ENCODE measurements at regions not wholly inside any gene's neighbourhood (a gene's known extent, or its start where the extent isn't known, plus 50 kb on each side); places are given as distances from the start of the nearest gene placed in this dataset.

- TF ChIP-seq REST (IDR thresholded peaks at IDR 0.05; ENCODE audit: low read depth, low read length) (no peak), CTCF (IDR thresholded peaks at IDR 0.05) (no peak), TEAD4 (IDR thresholded peaks at IDR 0.05; ENCODE audit: borderline replicate concordance, insufficient read depth) (no peak), RCOR1 (IDR thresholded peaks at IDR 0.05; ENCODE audit: low read length) (no peak), RAD21 (IDR thresholded peaks at IDR 0.05; ENCODE audit: low read length) (no peak), EZH2phosphoT487 (IDR thresholded peaks at IDR 0.05; ENCODE audit: borderline replicate concordance, low read depth) (no peak), POLR2AphosphoS5 (IDR thresholded peaks at IDR 0.05; ENCODE audit: low read depth, low read length) (no peak), NRF1 (IDR thresholded peaks at IDR 0.05; ENCODE audit: low read depth, low read length) (no peak), MXI1 (IDR thresholded peaks at IDR 0.05; ENCODE audit: low read depth, low read length) (no peak), FOXJ3 (CRISPR knock-in tag; IDR thresholded peaks at IDR 0.05) (no peak), GATA2 (CRISPR knock-in tag; IDR thresholded peaks at IDR 0.05) (no peak), EP300 (IDR thresholded peaks at IDR 0.05; ENCODE audit: borderline replicate concordance in 1 of 2, low read depth in 1 of 2, low read length in 1 of 2) (no peak), MAX (IDR thresholded peaks at IDR 0.05; ENCODE audit: low read depth) (no peak)
These were observed 983.6 kb downstream of the VRK1 start for GRCh38 chr14:97780804-97781203.

Measured in SK-N-SH (cell line).